Uterus (tissue), 3 donors: ENCODE measurements at regions not wholly inside any gene's neighbourhood (a gene's known extent, or its start where the extent isn't known, plus 50 kb on each side); places are given as distances from the start of the nearest gene placed in this dataset.
"Not testable (repeated sequence)": the region's sequence is repeated elsewhere in the genome, so short reads cannot be mapped to it uniquely, and the experiment has no call there.

Source experiments
- DNase-seq, 2 donors: peaks; one replicate each; pipeline ENCODE4 v3.0.0-alpha.2; 2019 to 2020
- H3K27ac ChIP-seq, 2 donors: fragments of 200-600 bp; sonication (generic); 1 replicate in 1 of 2; 2 replicates in 1 of 2; pipeline ENCODE4 v1.5.1; 2016 to 2018
- H3K27me3 ChIP-seq, 2 donors: fragments of 200-600 bp; sonication (generic); one replicate each; pipeline ENCODE4 v1.5.1; 2018 to 2019; ENCODE audit warnings: control low read depth in 1 of 2
- H3K36me3 ChIP-seq, 2 donors: fragments of 200-600 bp; sonication (generic); one replicate each; pipeline ENCODE4 v1.5.1; 2019; ENCODE audit warnings: control low read depth in 1 of 2
- H3K4me1 ChIP-seq, 2 donors: fragments of 200-600 bp; sonication (generic); one replicate each; pipeline ENCODE4 v1.5.1; 2018 to 2019; ENCODE audit warnings: control low read depth in 1 of 2
- H3K4me3 ChIP-seq, 2 donors: fragments of 200-600 bp; sonication (generic); 1 replicate in 1 of 2; 2 replicates in 1 of 2; pipeline ENCODE4 v1.5.1; 2018 to 2019; ENCODE audit warnings: mild to moderate bottlenecking in 1 of 2
- H3K9me3 ChIP-seq, 2 donors: fragments of 200-600 bp; sonication (generic); one replicate each; pipeline ENCODE4 v1.5.1; 2019; ENCODE audit warnings: control low read depth in 1 of 2
- CTCF ChIP-seq, 4 experiments: fragments of 200-600 bp in 2 of 4; fragments of 450-650 bp in 2 of 4; sonication (generic) in 2 of 4; IDR thresholded peaks; one replicate each; pipeline ENCODE4 v1.5.1; 2016 to 2019; ENCODE audit warnings: antibody characterized with exemption in 4 of 4, mild to moderate bottlenecking in 2 of 4, moderate library complexity in 1 of 4
- POLR2A ChIP-seq, 2 donors: fragments of 450-650 bp; IDR thresholded peaks; one replicate each; pipeline ENCODE4 v1.6.1; 2016; ENCODE audit warnings: antibody characterized with exemption in 2 of 2, mild to moderate bottlenecking in 1 of 2, moderate library complexity in 1 of 2
- intact Hi-C: fragments of 100-400 bp; cut with DNase I; formaldehyde crosslinking; loops from one replicate; pipeline ENCODE4 v1.15.1; 2023; ENCODE audit warnings: low total_unique reads
- donor health status: DM: yes; HTN: yes; CAD: no.

GRCh38 chr21:17214801-17215200 is 298.0 kb upstream of the CXADR start:
- DNase-seq, result no peak
- Histone ChIP-seq H3K9me3 (no peaks in the 10 kb centered on the region), H3K27me3 (no peaks in the 10 kb centered on the region), H3K4me1 (no peaks in the 10 kb centered on the region), H3K27ac (no peak overlapping the region), H3K36me3 (no peaks in the 10 kb centered on the region), H3K4me3 (no peak overlapping the region)
- TF ChIP-seq CTCF (IDR thresholded peaks at IDR 0.05), result no peak
- no peak for TF ChIP-seq POLR2A (IDR thresholded peaks at IDR 0.05)
- intact Hi-C loops, result no loop called here

- H3K36me3 ChIP-seq, H3K4me1 ChIP-seq, H3K4me3 ChIP-seq, DNase-seq, H3K27ac ChIP-seq, H3K9me3 ChIP-seq, intact Hi-C loops, H3K27me3 ChIP-seq: not testable (repeated sequence)
Observed at GRCh38 chr21:17219050-17219449, 293.8 kb upstream of the CXADR start.

GRCh38 chr21:17231124-17231523 is 281.7 kb upstream of the CXADR start:
- Histone ChIP-seq H3K27me3 (no peaks in the 10 kb centered on the region), H3K27ac (peak overlapping the region; percentile 38 to 73), H3K36me3 (no peaks in the 10 kb centered on the region), H3K9me3 (peaks cover 0 to 18% of the 10 kb centered on the region in 2 donors), H3K4me3 (no peak overlapping the region), H3K4me1 (no peaks in the 10 kb centered on the region)
- intact Hi-C loops, result no loop called here
- TF ChIP-seq CTCF (IDR thresholded peaks at IDR 0.05) (no peak), POLR2A (IDR thresholded peaks at IDR 0.05) (no peak)
- DNase-seq, result no peak

- peak; percentile 21 to 52 for DNase-seq
- H3K27ac ChIP-seq, result peak overlapping the region; percentile 38 to 73
- no peaks in the 10 kb centered on the region for H3K4me1 ChIP-seq
- no peak for TF ChIP-seq POLR2A (IDR thresholded peaks at IDR 0.05)
- no peak for TF ChIP-seq CTCF (IDR thresholded peaks at IDR 0.05)
- no peak overlapping the region for H3K4me3 ChIP-seq
- intact Hi-C loops, result no loop called here
- no peaks in the 10 kb centered on the region for H3K36me3 ChIP-seq
- peaks cover 0 to 15% of the 10 kb centered on the region in 2 donors for H3K9me3 ChIP-seq
- no peaks in the 10 kb centered on the region for H3K27me3 ChIP-seq
Observed at GRCh38 chr21:17231771-17232170, 281.1 kb upstream of the CXADR start.

- Histone ChIP-seq H3K4me3 (no peak overlapping the region), H3K36me3 (no peaks in the 10 kb centered on the region), H3K4me1 (no peaks in the 10 kb centered on the region), H3K27ac (no peak overlapping the region), H3K27me3 (no peaks in the 10 kb centered on the region), H3K9me3 (no peaks in the 10 kb centered on the region)
- intact Hi-C loops, result no loop called here
- no peak for TF ChIP-seq CTCF (IDR thresholded peaks at IDR 0.05)
- no peak for TF ChIP-seq POLR2A (IDR thresholded peaks at IDR 0.05)
- no peak for DNase-seq
Observed at GRCh38 chr21:17238468-17238867, 274.4 kb upstream of the CXADR start.

- no peak overlapping the region for H3K4me3 ChIP-seq
- no peaks in the 10 kb centered on the region for H3K27me3 ChIP-seq
- no peaks in the 10 kb centered on the region for H3K4me1 ChIP-seq
- no peak overlapping the region for H3K27ac ChIP-seq
- no peaks in the 10 kb centered on the region for H3K36me3 ChIP-seq
- H3K9me3 ChIP-seq, result no peaks in the 10 kb centered on the region
- intact Hi-C loops, result no loop called here
- no peak for DNase-seq
- TF ChIP-seq POLR2A (IDR thresholded peaks at IDR 0.05), result no peak
Observed at GRCh38 chr21:17250778-17251241, 262.0 kb upstream of the CXADR start.
